ENCODE measurements at regions not wholly inside any gene's neighbourhood (a gene's known extent, or its start where the extent isn't known, plus 50 kb on each side); places are given as distances from the start of the nearest gene placed in this dataset.

GRCh38 chr4:175436196-175436595 is 375.9 kb downstream of the GPM6A start (continued):
- TF ChIP-seq NRF1 (IDR thresholded peaks at IDR 0.05; ENCODE audit: low read depth, low read length) = no peak
- no peak for TF ChIP-seq SIRT6 (IDR thresholded peaks at IDR 0.05; ENCODE audit: low read length)

Measured in H1 (cell line).